MM.1S (cell line): ENCODE measurements at regions not wholly inside any gene's neighbourhood (a gene's known extent, or its start where the extent isn't known, plus 50 kb on each side); places are given as distances from the start of the nearest gene placed in this dataset.
A peak's percentile ranks its signal among the peaks of the same experiment; 100 is the strongest.
"Not testable (repeated sequence)": the region's sequence is repeated elsewhere in the genome, so short reads cannot be mapped to it uniquely, and the experiment has no call there.

Experiments
- DNase-seq: peaks from one replicate; pipeline ENCODE4 v3.0.0-alpha.2; 2015
- H2AFZ ChIP-seq: fragments of 300-600 bp; sonication (generic); 2 replicates; pipeline ENCODE4 v1.6.0; 2016; ENCODE audit warnings: antibody characterized with exemption, low read length
- H3F3A ChIP-seq: fragments of 300-600 bp; sonication (generic); 2 replicates; pipeline ENCODE4 v1.6.1; 2016; ENCODE audit warnings: mild to moderate bottlenecking, antibody characterized with exemption, low read length, moderate library complexity, mixed read lengths; ENCODE audit not compliant: insufficient read depth
- H3K27ac ChIP-seq: fragments of 300-600 bp; sonication (generic); 2 replicates; pipeline ENCODE4 v1.5.1; 2016; ENCODE audit warnings: mild to moderate bottlenecking, low read length
- H3K27me3 ChIP-seq: fragments of 300-600 bp; sonication (generic); replicated peaks from 2 replicates; pipeline ENCODE4 v1.6.0; 2016; ENCODE audit warnings: low read length; ENCODE audit not compliant: insufficient read depth
- H3K36me3 ChIP-seq: fragments of 300-600 bp; sonication (generic); replicated peaks from 2 replicates; pipeline ENCODE4 v1.6.1; 2016; ENCODE audit warnings: mild to moderate bottlenecking, low read length, mixed read lengths; ENCODE audit not compliant: insufficient read depth
- H3K4me1 ChIP-seq: fragments of 300-600 bp; sonication (generic); 2 replicates; pipeline ENCODE4 v1.6.1; 2016; ENCODE audit warnings: low read length, mixed read lengths
- H3K4me2 ChIP-seq: fragments of 300-600 bp; sonication (generic); 2 replicates; pipeline ENCODE4 v1.6.0; 2016; ENCODE audit warnings: low read depth, low read length
- H3K4me3 ChIP-seq: fragments of 300-600 bp; sonication (generic); 2 replicates; pipeline ENCODE4 v1.5.1; 2016; ENCODE audit warnings: low read length, mixed read lengths
- H3K79me2 ChIP-seq: fragments of 300-600 bp; sonication (generic); 2 replicates; pipeline ENCODE4 v1.6.1; 2016; ENCODE audit warnings: mixed run types, low read length, mixed read lengths
- H3K9ac ChIP-seq: fragments of 300-600 bp; sonication (generic); 2 replicates; pipeline ENCODE4 v1.6.1; 2016; ENCODE audit warnings: low read length, mixed read lengths
- H3K9me2 ChIP-seq: fragments of 300-600 bp; sonication (generic); replicated peaks from 2 replicates; pipeline ENCODE4 v1.6.1; 2016; ENCODE audit warnings: mild to moderate bottlenecking, low read length, mixed read lengths; ENCODE audit not compliant: insufficient read depth
- H3K9me3 ChIP-seq: fragments of 300-600 bp; sonication (generic); replicated peaks from 2 replicates; pipeline ENCODE4 v1.6.1; 2016; ENCODE audit warnings: mild to moderate bottlenecking, low read length, mixed read lengths; ENCODE audit not compliant: insufficient read depth
- H4K20me1 ChIP-seq: fragments of 300-600 bp; sonication (generic); 2 replicates; pipeline ENCODE4 v1.6.1; 2016; ENCODE audit warnings: mild to moderate bottlenecking, low read length, moderate library complexity, mixed read lengths; ENCODE audit not compliant: insufficient read depth
- CTCF ChIP-seq: fragments of 300-600 bp; sonication (generic); IDR thresholded peaks from 2 replicates; pipeline ENCODE4 v1.5.1; 2016; ENCODE audit warnings: antibody characterized with exemption, low read length, mixed read lengths
- EZH2 ChIP-seq: fragments of 300-600 bp; sonication (generic); optimal IDR thresholded peaks from 2 replicates; pipeline ENCODE3; 2017; ENCODE audit warnings: low read depth, mild to moderate bottlenecking, antibody characterized with exemption, low read length, mixed read lengths
- EZH2phosphoT487 ChIP-seq: fragments of 300-600 bp; sonication (generic); IDR thresholded peaks from 2 replicates; pipeline ENCODE4 v1.6.1; 2018; ENCODE audit warnings: antibody characterized with exemption, low read length

GRCh38 chr4:24208691-24209090 lies 318.8 kb upstream of the PPARGC1A start:
- Histone ChIP-seq H3K27me3 (no peaks in the 10 kb centered on the region), H4K20me1 (no peaks in the 10 kb centered on the region), H3K79me2 (no peaks in the 10 kb centered on the region), H2AFZ (no peak overlapping the region), H3K4me2 (no peak overlapping the region), H3K27ac (no peak overlapping the region), H3K9ac (no peak overlapping the region), H3K36me3 (no peaks in the 10 kb centered on the region), H3K9me2 (no peaks in the 10 kb centered on the region), H3K4me3 (no peak overlapping the region), H3K4me1 (peaks cover 14% of the 10 kb centered on the region), H3F3A (peaks cover 8% of the 10 kb centered on the region), H3K9me3 (no peaks in the 10 kb centered on the region)
- DNase-seq, result no peak
- TF ChIP-seq EZH2 (no peak), EZH2phosphoT487 (no peak), CTCF (no peak)

GRCh38 chr4:24204708-24205107 lies 314.9 kb upstream of the PPARGC1A start:
- DNase-seq, result not testable (repeated sequence)
- H3K27ac ChIP-seq, result peak overlapping the region; percentile 73; the same call in 1 of the 2 replicates

DNA sequence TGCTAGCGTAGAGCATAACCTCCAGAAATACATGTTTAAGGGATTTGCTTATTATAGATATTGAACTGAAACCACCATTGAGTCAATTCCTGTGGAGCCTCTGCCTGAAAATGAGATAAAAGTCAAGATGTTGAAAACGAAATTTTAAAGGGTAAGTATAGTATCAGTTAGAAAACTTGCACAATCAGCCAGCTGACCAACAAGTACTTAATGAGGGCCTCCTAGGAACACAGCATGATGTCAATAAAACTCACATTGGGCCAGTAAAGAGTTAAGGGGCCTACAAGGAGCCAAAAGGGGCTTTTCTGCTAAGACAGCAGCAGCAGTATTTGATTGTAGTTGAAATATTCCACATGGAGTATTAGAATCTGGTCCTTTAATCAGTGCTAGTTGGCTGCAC lies 314.1 kb upstream of the PPARGC1A start:
- Histone ChIP-seq H3K9me3 (no peaks in the 10 kb centered on the region), H3K79me2 (no peaks in the 10 kb centered on the region), H3K9ac (no peak overlapping the region; the same call in 1 of the 2 replicates), H3F3A (peaks cover 10% of the 10 kb centered on the region), H3K27ac (peak overlapping the region; percentile 73; the same call in 1 of the 2 replicates), H3K36me3 (no peaks in the 10 kb centered on the region), H3K9me2 (no peaks in the 10 kb centered on the region), H2AFZ (peak overlapping the region; percentile 35; the same call in 1 of the 2 replicates), H4K20me1 (no peaks in the 10 kb centered on the region), H3K4me3 (no peak overlapping the region; the same call in 1 of the 2 replicates), H3K4me2 (peak overlapping the region; percentile 46), H3K27me3 (no peaks in the 10 kb centered on the region), H3K4me1 (peaks cover 30% of the 10 kb centered on the region)
- TF ChIP-seq EZH2, result no peak
- TF ChIP-seq CTCF, result no peak
- TF ChIP-seq EZH2phosphoT487, result no peak
- peak; percentile 78 for DNase-seq

More at GRCh38 chr4:24204708-24205107, 314.9 kb upstream of the PPARGC1A start:
- not testable (repeated sequence) for H4K20me1 ChIP-seq, H3K27me3 ChIP-seq, H3K9ac ChIP-seq, H3K9me3 ChIP-seq, H3K4me3 ChIP-seq, H3K36me3 ChIP-seq, H3K79me2 ChIP-seq, H3K4me2 ChIP-seq, H3K9me2 ChIP-seq
- peaks cover 10% of the 10 kb centered on the region for H3F3A ChIP-seq
- H3K4me1 ChIP-seq, result peaks cover 30% of the 10 kb centered on the region
- 0 out of 2 replicates have a peak overlapping the region, but pooled peaks have one; percentile 35 for H2AFZ ChIP-seq

DNA sequence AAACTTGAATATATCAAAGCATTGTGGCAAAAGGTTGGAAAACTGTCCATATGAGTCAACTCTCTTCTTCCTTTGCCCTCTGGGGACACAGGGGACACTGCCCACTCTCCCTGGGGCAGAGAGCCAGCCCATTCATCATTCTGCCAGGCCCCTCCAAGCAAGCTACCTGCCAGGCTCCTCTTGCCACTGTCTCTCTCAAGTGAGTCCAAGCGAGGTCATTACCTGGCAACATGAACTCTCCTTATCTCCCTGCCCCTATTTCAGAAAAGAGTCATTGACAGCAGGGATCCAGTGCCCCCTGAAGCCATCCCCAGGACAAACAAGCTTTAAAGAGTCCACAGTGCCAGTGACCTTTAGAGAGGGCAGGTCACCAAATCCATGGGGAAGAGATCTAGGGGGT lies 312.7 kb upstream of the PPARGC1A start:
- H3K4me1 ChIP-seq, result peaks cover 30% of the 10 kb centered on the region
- H4K20me1 ChIP-seq, result no peaks in the 10 kb centered on the region
- TF ChIP-seq EZH2 (no peak), EZH2phosphoT487 (no peak), CTCF (no peak)
- H3K4me2 ChIP-seq, result no peak overlapping the region
- no peaks in the 10 kb centered on the region for H3K27me3 ChIP-seq
- no peaks in the 10 kb centered on the region for H3K79me2 ChIP-seq
- no peak overlapping the region for H2AFZ ChIP-seq
- H3K4me3 ChIP-seq, result no peak overlapping the region
- H3K9me2 ChIP-seq, result no peaks in the 10 kb centered on the region
- no peak overlapping the region for H3K27ac ChIP-seq
- no peaks in the 10 kb centered on the region for H3K9me3 ChIP-seq
- no peak overlapping the region for H3K9ac ChIP-seq
- no peaks in the 10 kb centered on the region for H3K36me3 ChIP-seq
- H3F3A ChIP-seq, result peaks cover 10% of the 10 kb centered on the region
- DNase-seq, result no peak
